Neuronal stem cell (in vitro differentiated cells): ENCODE measurements at regions not wholly inside any gene's neighbourhood (a gene's known extent, or its start where the extent isn't known, plus 50 kb on each side); places are given as distances from the start of the nearest gene placed in this dataset.
A peak's percentile ranks its signal among the peaks of the same experiment; 100 is the strongest.

ENCODE experiments used
- DNase-seq: peaks from one replicate; pipeline ENCODE4 v3.0.0-alpha.2; 2013; ENCODE audit warnings: low spot score
- H2AFZ ChIP-seq: one replicate; pipeline ENCODE4 v1.6.1; 2013; ENCODE audit warnings: mild to moderate bottlenecking, low read length, inconsistent platforms
- H2AK5ac ChIP-seq: 2 replicates; pipeline ENCODE4 v1.6.1; 2013; ENCODE audit warnings: low read depth, mild to moderate bottlenecking, inconsistent platforms, low read length, moderate library complexity, mixed read lengths
- H2BK120ac ChIP-seq: 2 replicates; pipeline ENCODE4 v1.6.1; 2013; ENCODE audit warnings: low read depth, mild to moderate bottlenecking, inconsistent platforms, low read length, moderate library complexity, mixed read lengths
- H2BK12ac ChIP-seq: one replicate; pipeline ENCODE4 v1.6.1; 2013; ENCODE audit warnings: low read length, inconsistent platforms
- H2BK15ac ChIP-seq: 2 replicates; pipeline ENCODE4 v1.6.1; 2013; ENCODE audit warnings: mild to moderate bottlenecking, low read length, inconsistent platforms, mixed read lengths
- H2BK5ac ChIP-seq: one replicate; pipeline ENCODE4 v1.6.1; 2013; ENCODE audit warnings: inconsistent platforms, mild to moderate bottlenecking, low read length, moderate library complexity
- H3K14ac ChIP-seq: one replicate; pipeline ENCODE4 v1.6.1; 2013; ENCODE audit warnings: low read length, inconsistent platforms
- H3K18ac ChIP-seq: 2 replicates; pipeline ENCODE4 v1.6.1; 2013; ENCODE audit warnings: low read length, inconsistent platforms
- H3K23ac ChIP-seq: 2 replicates; pipeline ENCODE4 v1.6.1; 2013; ENCODE audit warnings: low read depth, mild to moderate bottlenecking, mixed read lengths, low read length, inconsistent platforms; ENCODE audit not compliant: poor library complexity
- H3K27ac ChIP-seq: replicated peaks from 3 replicates; pipeline ENCODE4 v1.5.1; 2013; ENCODE audit warnings: low read length, inconsistent platforms
- H3K27me3 ChIP-seq, 3 experiments: 2 replicates each; pipeline ENCODE4 v1.6.1; 2013; ENCODE audit warnings: low read length in 3 of 3, mild to moderate bottlenecking in 2 of 3, inconsistent platforms in 1 of 3, low read depth in 1 of 3, mixed read lengths in 1 of 3, moderate library complexity in 1 of 3; ENCODE audit not compliant: control insufficient read depth in 3 of 3, insufficient read depth in 3 of 3
- H3K36me3 ChIP-seq, 2 donors: replicated peaks in 1 of 2; 2 replicates each; pipeline ENCODE4 v1.6.1; 2013; ENCODE audit warnings: low read length in 2 of 2; ENCODE audit not compliant: control insufficient read depth in 2 of 2, insufficient read depth in 2 of 2
- H3K4ac ChIP-seq: 2 replicates; pipeline ENCODE4 v1.6.1; 2013; ENCODE audit warnings: inconsistent platforms, mild to moderate bottlenecking, low read length, moderate library complexity
- H3K4me1 ChIP-seq, 2 donors: 1 replicate in 1 of 2; 2 replicates in 1 of 2; pipeline ENCODE4 v1.6.1; 2013; ENCODE audit warnings: low read length in 2 of 2, low read depth in 1 of 2; ENCODE audit not compliant: control insufficient read depth in 2 of 2, insufficient read depth in 1 of 2
- H3K4me2 ChIP-seq: one replicate; pipeline ENCODE4 v1.6.1; 2013; ENCODE audit warnings: mild to moderate bottlenecking, low read length, inconsistent platforms; ENCODE audit not compliant: insufficient read depth, poor library complexity, severe bottlenecking
- H3K4me3 ChIP-seq, 2 donors: 2 replicates each; pipeline ENCODE4 v1.5.1; 2013; ENCODE audit warnings: low read length in 2 of 2, mild to moderate bottlenecking in 2 of 2, inconsistent platforms in 1 of 2, moderate library complexity in 1 of 2
- H3K79me1 ChIP-seq: one replicate; pipeline ENCODE4 v1.6.1; 2013; ENCODE audit warnings: low read depth, mild to moderate bottlenecking, inconsistent platforms, low read length, moderate library complexity
- H3K9ac ChIP-seq: one replicate; pipeline ENCODE4 v1.6.1; 2013; ENCODE audit warnings: mild to moderate bottlenecking, low read depth, low read length, inconsistent platforms; ENCODE audit not compliant: poor library complexity
- H3K9me3 ChIP-seq, 2 donors: replicated peaks in 1 of 2; 2 replicates each; pipeline versions ENCODE3 to v1.6.1; 2013; ENCODE audit warnings: low read length in 2 of 2, mild to moderate bottlenecking in 2 of 2, inconsistent platforms in 1 of 2, low read depth in 1 of 2, mixed read lengths in 1 of 2, moderate library complexity in 1 of 2; ENCODE audit not compliant: control insufficient read depth in 2 of 2, insufficient read depth in 1 of 2
- H4K8ac ChIP-seq: one replicate; pipeline ENCODE4 v1.6.1; 2013; ENCODE audit warnings: low read depth, mild to moderate bottlenecking, inconsistent platforms, low read length, moderate library complexity
- H4K91ac ChIP-seq: one replicate; pipeline ENCODE4 v1.6.1; 2013; ENCODE audit warnings: low read length, low read depth, mild to moderate bottlenecking, inconsistent platforms; ENCODE audit not compliant: poor library complexity
- WGBS, 2 donors: extraction: QIAGEN DNeasy Blood & Tissue Kit; methylation state at CpG; one replicate each; pipeline ENCODE4 v1.1.7; 2013; ENCODE audit warnings: missing lambda C conversion rate in 2 of 2, mixed read lengths in 1 of 2; ENCODE audit not compliant: insufficient read length in 2 of 2, insufficient replicate concordance in 1 of 2; ENCODE audit errors: extremely low coverage in 2 of 2; 5-methylcytosine and 5-hydroxymethylcytosine counted together

- no peak overlapping the region for H4K8ac ChIP-seq
- H2BK120ac ChIP-seq, result no peak overlapping the region
- no peak overlapping the region for H2AK5ac ChIP-seq
- H2BK12ac ChIP-seq, result peak overlapping the region; percentile 22
- H2BK5ac ChIP-seq, result no peak overlapping the region
- H3K27me3 ChIP-seq, result no peaks in the 10 kb centered on the region
- no peak overlapping the region for H2BK15ac ChIP-seq
- H3K27ac ChIP-seq, result no peak overlapping the region
- peak overlapping the region; percentile 58 for H2AFZ ChIP-seq
- H4K91ac ChIP-seq, result no peak overlapping the region
- no peak overlapping the region for H3K18ac ChIP-seq
- H3K23ac ChIP-seq, result no peak overlapping the region
- DNase-seq, result peak; percentile 6
- H3K36me3 ChIP-seq, result peaks cover 0 to 1% of the 10 kb centered on the region in 2 donors
- peaks cover 0 to 1% of the 10 kb centered on the region in 2 donors for H3K4me1 ChIP-seq
- WGBS, 2 donors, result no CpG with 5 or more reads among the region's 15 CpGs
- peaks cover 2 to 6% of the 10 kb centered on the region in 2 donors for H3K9me3 ChIP-seq
- no peak overlapping the region for H3K4me3 ChIP-seq
- no peak overlapping the region for H3K4ac ChIP-seq
- H3K9ac ChIP-seq, result peak overlapping the region; percentile 45
- H3K4me2 ChIP-seq, result no peak overlapping the region
- H3K79me1 ChIP-seq, result no peaks in the 10 kb centered on the region
- no peak overlapping the region for H3K14ac ChIP-seq
Measured at GRCh38 chr10:91745090-91745831, 53.0 kb upstream of the TNKS2 start.

- no peaks in the 10 kb centered on the region for H3K27me3 ChIP-seq
- H2BK12ac ChIP-seq, result no peak overlapping the region
- H3K4me3 ChIP-seq, result no peak overlapping the region
- no CpG with 5 or more reads among the region's 1 CpG for WGBS, 2 donors
- peaks cover 0 to 1% of the 10 kb centered on the region in 2 donors for H3K4me1 ChIP-seq
- no peak overlapping the region for H3K4me2 ChIP-seq
- no peak overlapping the region for H3K4ac ChIP-seq
- no peak overlapping the region for H2BK120ac ChIP-seq
- no peak overlapping the region for H3K14ac ChIP-seq
- no peak for DNase-seq
- H2AK5ac ChIP-seq, result no peak overlapping the region
- no peak overlapping the region for H2AFZ ChIP-seq
- H3K9me3 ChIP-seq, result peaks cover 3 to 7% of the 10 kb centered on the region in 2 donors
- H2BK5ac ChIP-seq, result no peak overlapping the region
- H3K18ac ChIP-seq, result no peak overlapping the region
- H3K36me3 ChIP-seq, result peaks cover 0 to 2% of the 10 kb centered on the region in 2 donors
- H3K23ac ChIP-seq, result no peak overlapping the region
- H3K9ac ChIP-seq, result no peak overlapping the region
- no peak overlapping the region for H4K8ac ChIP-seq
- no peak overlapping the region for H4K91ac ChIP-seq
- no peaks in the 10 kb centered on the region for H3K79me1 ChIP-seq
- no peak overlapping the region for H3K27ac ChIP-seq
- H2BK15ac ChIP-seq, result no peak overlapping the region
Measured at GRCh38 chr10:91743465-91743864, 54.8 kb upstream of the TNKS2 start.

- Histone ChIP-seq H2BK15ac (no peak overlapping the region), H4K91ac (no peak overlapping the region), H2BK120ac (no peak overlapping the region), H2AFZ (no peak overlapping the region), H3K4me1 (peaks cover 0 to 1% of the 10 kb centered on the region in 2 donors), H3K4me3 (no peak overlapping the region), H3K36me3 (peaks cover 0 to 2% of the 10 kb centered on the region in 2 donors), H3K18ac (no peak overlapping the region), H3K79me1 (no peaks in the 10 kb centered on the region), H3K27me3 (no peaks in the 10 kb centered on the region), H3K23ac (no peak overlapping the region), H3K9ac (no peak overlapping the region), H3K4ac (no peak overlapping the region), H3K9me3 (peaks cover 3 to 7% of the 10 kb centered on the region in 2 donors), H3K27ac (no peak overlapping the region), H4K8ac (no peak overlapping the region), H3K14ac (no peak overlapping the region), H2BK12ac (no peak overlapping the region), H3K4me2 (no peak overlapping the region), H2BK5ac (no peak overlapping the region), H2AK5ac (no peak overlapping the region)
- no peak for DNase-seq
- no CpG with 5 or more reads among the region's 1 CpG for WGBS, 2 donors
Measured at GRCh38 chr10:91742229-91742628, 56.0 kb upstream of the TNKS2 start.

GRCh38 chr10:91741356-91741755, 56.9 kb upstream of the TNKS2 start:
- H3K9ac ChIP-seq, result no peak overlapping the region
- no peak overlapping the region for H2AFZ ChIP-seq
- no peak overlapping the region for H3K23ac ChIP-seq
- no peaks in the 10 kb centered on the region for H3K27me3 ChIP-seq
- WGBS, 2 donors, result no CpG with 5 or more reads among the region's 1 CpG
- H3K79me1 ChIP-seq, result no peaks in the 10 kb centered on the region
- H2BK12ac ChIP-seq, result no peak overlapping the region
- no peak for DNase-seq
- no peak overlapping the region for H2BK5ac ChIP-seq
- H3K4me3 ChIP-seq, result no peak overlapping the region
- H3K4me2 ChIP-seq, result no peak overlapping the region
- no peak overlapping the region for H4K91ac ChIP-seq
- no peak overlapping the region for H2AK5ac ChIP-seq
- H2BK15ac ChIP-seq, result no peak overlapping the region
- no peak overlapping the region for H4K8ac ChIP-seq
- peaks cover 3 to 6% of the 10 kb centered on the region in 2 donors for H3K9me3 ChIP-seq
- H3K4me1 ChIP-seq, result peaks cover 0 to 1% of the 10 kb centered on the region in 2 donors
- no peak overlapping the region for H3K27ac ChIP-seq
- H2BK120ac ChIP-seq, result no peak overlapping the region
- H3K36me3 ChIP-seq, result peaks cover 0 to 2% of the 10 kb centered on the region in 2 donors
- H3K18ac ChIP-seq, result no peak overlapping the region
- H3K4ac ChIP-seq, result no peak overlapping the region
- H3K14ac ChIP-seq, result no peak overlapping the region
